HG03342 (cell line): ENCODE measurements at regions not wholly inside any gene's neighbourhood (a gene's known extent, or its start where the extent isn't known, plus 50 kb on each side); places are given as distances from the start of the nearest gene placed in this dataset.

Source experiments
- ATAC-seq: cut with Tn5 transposase; IDR thresholded peaks from one replicate; pipeline ENCODE4 v1.9.1; 2021; ENCODE audit warnings: mild to moderate bottlenecking, moderate library complexity; ENCODE audit not compliant: unreplicated experiment

- no peak for ATAC-seq
Observed at GRCh38 chr5:89769975-89770374, 639.6 kb downstream of the CETN3 start.

GRCh38 chr5:89759802-89760201 is 649.8 kb downstream of the CETN3 start:
- no peak for ATAC-seq

- no peak for ATAC-seq
Observed at GRCh38 chr5:89758146-89758545, 651.4 kb downstream of the CETN3 start.

- ATAC-seq: no peak
Observed at GRCh38 chr5:89756955-89757354, 652.6 kb downstream of the CETN3 start.

- ATAC-seq: no peak
Observed at GRCh38 chr5:89755024-89755423, 654.5 kb downstream of the CETN3 start.

- no peak for ATAC-seq
Observed at GRCh38 chr5:89735082-89735481, 674.5 kb downstream of the CETN3 start.

GRCh38 chr5:89733772-89734171 is 675.8 kb downstream of the CETN3 start:
- peak; percentile 51 for ATAC-seq

- no peak for ATAC-seq
Observed at GRCh38 chr5:89729623-89730301, 679.8 kb downstream of the CETN3 start.

GRCh38 chr5:89728750-89729149 is 680.8 kb downstream of the CETN3 start:
- ATAC-seq: no peak

- ATAC-seq: no peak
Observed at GRCh38 chr5:89728134-89728533, 681.4 kb downstream of the CETN3 start.

GRCh38 chr5:89724379-89725095 is 685.0 kb downstream of the CETN3 start:
- ATAC-seq: no peak

- ATAC-seq: no peak
Observed at GRCh38 chr5:89723907-89724306, 685.6 kb downstream of the CETN3 start.

- no peak for ATAC-seq
Observed at GRCh38 chr5:89722538-89722937, 687.0 kb downstream of the CETN3 start.

- ATAC-seq: no peak
Observed at GRCh38 chr5:89721931-89722330, 687.6 kb downstream of the CETN3 start.

GRCh38 chr5:89721353-89721752 is 688.2 kb downstream of the CETN3 start:
- no peak for ATAC-seq

GRCh38 chr5:89712134-89712700 is 697.3 kb downstream of the CETN3 start:
- no peak for ATAC-seq

- ATAC-seq: no peak
Observed at GRCh38 chr5:89711526-89711925, 698.0 kb downstream of the CETN3 start.

- no peak for ATAC-seq
Observed at GRCh38 chr5:89710006-89710405, 699.5 kb downstream of the CETN3 start.

GRCh38 chr5:89707891-89708290 is 701.7 kb downstream of the CETN3 start:
- ATAC-seq: no peak

- ATAC-seq: no peak
Observed at GRCh38 chr5:89706731-89707130, 702.8 kb downstream of the CETN3 start.

GRCh38 chr5:89703817-89704216 is 705.7 kb downstream of the CETN3 start:
- no peak for ATAC-seq

GRCh38 chr5:89698028-89698427 is 711.5 kb downstream of the CETN3 start:
- no peak for ATAC-seq
